ENCODE measurements at regions not wholly inside any gene's neighbourhood (a gene's known extent, or its start where the extent isn't known, plus 50 kb on each side); places are given as distances from the start of the nearest gene placed in this dataset.

- no peaks in the 10 kb centered on the region for H3K36me3 ChIP-seq (ENCODE audit: control insufficient read depth in 2 of 2, insufficient read depth in 1 of 2, low read length in 2 of 2)
- CTCF ChIA-PET: interaction anchor here (0.7 to 3.3 kb wide), 8 partner anchors 9 to 42 kb away, joined by 3 to 25 read pairs (median 4); no protein-coding TSS in a partner anchor
- TF ChIP-seq ZNF146 (tag by site-specific recombination; IDR thresholded peaks at IDR 0.05): 0 out of 2 replicates have a peak, but pooled peaks have one; percentile 2
- TF ChIP-seq ZNF529 (tag by site-specific recombination; IDR thresholded peaks at IDR 0.05; ENCODE audit: insufficient replicate concordance): no peak
- H3K27ac ChIP-seq (ENCODE audit: extremely low read depth, low read depth, low read length): no peak overlapping the region; the same call in 1 of the 2 replicates
- POLR2A ChIA-PET: interaction anchor here (1.2 kb wide), 1 partner anchor 18 kb away, joined by 3 read pairs; no protein-coding TSS in a partner anchor
- no peaks in the 10 kb centered on the region for H3K9me3 ChIP-seq (ENCODE audit: control insufficient read depth, insufficient read depth, low read depth, low read length)
- no peak overlapping the region for H3K4me3 ChIP-seq (ENCODE audit: low read depth, low read length)
- H3K4me1 ChIP-seq (ENCODE audit: control insufficient read depth, insufficient read depth, low read length): peaks cover 8% of the 10 kb centered on the region
Observed at GRCh38 chr10:117460846-117461765, 81.4 kb upstream of the EMX2 start.

DNA sequence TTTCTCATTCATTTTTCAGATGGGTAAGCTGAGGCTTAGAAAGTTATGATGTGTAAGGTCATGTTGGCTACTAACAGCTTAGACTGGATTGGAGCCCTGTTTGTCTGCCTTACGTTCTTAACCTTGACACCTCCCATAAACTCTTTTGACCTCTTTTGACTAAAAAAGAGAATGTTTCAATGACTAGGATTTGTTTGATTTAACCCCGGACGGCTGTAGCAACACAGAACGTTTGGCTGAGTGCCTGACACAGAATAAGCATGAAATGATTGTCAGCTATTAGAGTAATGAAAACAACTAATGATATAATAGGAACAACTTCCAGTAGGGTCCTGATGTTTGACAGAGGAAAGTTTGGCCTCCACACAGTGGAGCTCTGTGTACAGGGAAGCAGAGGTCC lies 83.3 kb upstream of the PDZD8 start:
- no peak overlapping the region for H3K4me3 ChIP-seq (ENCODE audit: low read depth, low read length)
- H3K27ac ChIP-seq (ENCODE audit: extremely low read depth, low read depth, low read length): no peak overlapping the region
- peaks cover 8% of the 10 kb centered on the region for H3K4me1 ChIP-seq (ENCODE audit: control insufficient read depth, insufficient read depth, low read length)
- no peaks in the 10 kb centered on the region for H3K36me3 ChIP-seq (ENCODE audit: control insufficient read depth in 2 of 2, insufficient read depth in 1 of 2, low read length in 2 of 2)
- TF ChIP-seq ZBTB49 (tag by site-specific recombination; IDR thresholded peaks at IDR 0.05; ENCODE audit: low read depth): no peak
- no peak for TF ChIP-seq ZNF544 (tag by site-specific recombination; IDR thresholded peaks at IDR 0.05)
- no peak for TF ChIP-seq ZNF621 (tag by site-specific recombination; IDR thresholded peaks at IDR 0.05)
- no peak for TF ChIP-seq ZNF768 (tag by site-specific recombination; IDR thresholded peaks at IDR 0.05)
- no peak for TF ChIP-seq HOXD13 (CRISPR knock-in tag; IDR thresholded peaks at IDR 0.05; ENCODE audit: borderline replicate concordance)
- TF ChIP-seq ZNF114 (tag by site-specific recombination; IDR thresholded peaks at IDR 0.05): no peak
- no peak for TF ChIP-seq ZNF624 (tag by site-specific recombination; IDR thresholded peaks at IDR 0.05)
- no peak for TF ChIP-seq ZNF423 (tag by site-specific recombination; IDR thresholded peaks at IDR 0.05)
- TF ChIP-seq, protein P1, sequence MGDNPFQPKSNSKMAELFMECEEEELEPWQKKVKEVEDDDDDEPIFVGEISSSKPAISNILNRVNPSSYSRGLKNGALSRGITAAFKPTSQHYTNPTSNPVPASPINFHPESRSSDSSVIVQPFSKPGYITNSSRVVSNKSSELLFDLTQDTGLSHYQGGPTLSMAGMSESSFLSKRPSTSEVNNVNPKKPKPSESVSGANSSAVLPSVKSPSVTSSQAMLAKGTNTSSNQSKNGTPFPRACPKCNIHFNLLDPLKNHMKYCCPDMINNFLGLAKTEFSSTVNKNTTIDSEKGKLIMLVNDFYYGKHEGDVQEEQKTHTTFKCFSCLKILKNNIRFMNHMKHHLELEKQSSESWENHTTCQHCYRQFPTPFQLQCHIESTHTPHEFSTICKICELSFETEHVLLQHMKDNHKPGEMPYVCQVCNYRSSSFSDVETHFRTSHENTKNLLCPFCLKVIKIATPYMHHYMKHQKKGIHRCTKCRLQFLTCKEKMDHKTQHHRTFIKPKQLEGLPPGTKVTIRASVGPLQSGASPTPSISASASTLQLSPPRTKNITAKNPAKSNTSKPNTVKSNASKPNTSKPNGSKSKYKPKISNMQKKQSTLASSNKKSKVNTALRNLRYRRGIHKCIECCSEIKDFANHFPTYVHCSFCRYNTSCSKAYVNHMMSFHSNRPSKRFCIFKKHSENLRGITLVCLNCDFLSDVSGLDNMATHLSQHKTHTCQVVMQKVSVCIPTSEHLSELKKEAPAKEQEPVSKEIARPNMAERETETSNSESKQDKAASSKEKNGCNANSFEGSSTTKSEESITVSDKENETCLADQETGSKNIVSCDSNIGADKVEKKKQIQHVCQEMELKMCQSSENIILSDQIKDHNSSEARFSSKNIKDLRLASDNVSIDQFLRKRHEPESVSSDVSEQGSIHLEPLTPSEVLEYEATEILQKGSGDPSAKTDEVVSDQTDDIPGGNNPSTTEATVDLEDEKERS (tag by site-specific recombination; IDR thresholded peaks at IDR 0.05): no peak
- TF ChIP-seq BCL6B (tag by site-specific recombination; IDR thresholded peaks at IDR 0.05): no peak
- TF ChIP-seq INSM2 (tag by site-specific recombination; IDR thresholded peaks at IDR 0.05): no peak
- no peak for TF ChIP-seq ZNF600 (tag by site-specific recombination; IDR thresholded peaks at IDR 0.05)
- no peak for TF ChIP-seq SETDB1 (IDR thresholded peaks at IDR 0.05; ENCODE audit: insufficient read length, low read length)
- no peak for TF ChIP-seq ZEB2 (tag by site-specific recombination; IDR thresholded peaks at IDR 0.05)
- no peak for TF ChIP-seq ZNF561 (tag by site-specific recombination; IDR thresholded peaks at IDR 0.05; ENCODE audit: borderline replicate concordance)
- no peak for TF ChIP-seq PRDM1 (tag by site-specific recombination; IDR thresholded peaks at IDR 0.05)
- POLR2A ChIA-PET: no interaction called here
- H3K9me3 ChIP-seq (ENCODE audit: control insufficient read depth, insufficient read depth, low read depth, low read length): no peaks in the 10 kb centered on the region
- CTCF ChIA-PET: interaction anchor here (1.0 to 3.3 kb wide), 3 partner anchors 16 to 242 kb away, joined by 3 to 26 read pairs (median 5); no protein-coding TSS in a partner anchor

Data from HEK293 (cell line).